ENCODE measurements at regions not wholly inside any gene's neighbourhood (a gene's known extent, or its start where the extent isn't known, plus 50 kb on each side); places are given as distances from the start of the nearest gene placed in this dataset.
"Not testable (repeated sequence)": the region's sequence is repeated elsewhere in the genome, so short reads cannot be mapped to it uniquely, and the experiment has no call there.

- DNase-seq = no peak
Observed at GRCh38 chr13:80022146-80022545, 318.8 kb downstream of the SPRY2 start.

- DNase-seq = no peak
Observed at GRCh38 chr13:80012251-80012650, 328.7 kb downstream of the SPRY2 start.

GRCh38 chr13:80011448-80012212 lies 329.3 kb downstream of the SPRY2 start:
- DNase-seq = no peak

GRCh38 chr13:80010846-80011245 lies 330.1 kb downstream of the SPRY2 start:
- DNase-seq = no peak

GRCh38 chr13:80010286-80010831 lies 330.6 kb downstream of the SPRY2 start:
- DNase-seq = peak; percentile 10

GRCh38 chr13:80009760-80010159 lies 331.2 kb downstream of the SPRY2 start:
- no peak for DNase-seq

GRCh38 chr13:80006940-80007339 lies 334.0 kb downstream of the SPRY2 start:
- DNase-seq = no peak

- DNase-seq = no peak
Observed at GRCh38 chr13:80001510-80001842, 339.4 kb downstream of the SPRY2 start.

GRCh38 chr13:80000684-80001509 lies 340.0 kb downstream of the SPRY2 start:
- DNase-seq = no peak

- DNase-seq = no peak
Observed at GRCh38 chr13:79999601-80000000, 341.3 kb downstream of the SPRY2 start.

- no peak for DNase-seq
Observed at GRCh38 chr13:79998381-79998880, 342.5 kb downstream of the SPRY2 start.

- no peak for DNase-seq
Observed at GRCh38 chr13:79997244-79997643, 343.7 kb downstream of the SPRY2 start.

- no peak for DNase-seq
Observed at GRCh38 chr13:79995334-79995733, 345.6 kb downstream of the SPRY2 start.

GRCh38 chr13:79992111-79992510 lies 348.8 kb downstream of the SPRY2 start:
- DNase-seq = no peak

- DNase-seq = no peak
Observed at GRCh38 chr13:79990048-79990447, 350.9 kb downstream of the SPRY2 start.

GRCh38 chr13:79989217-79989661 lies 351.7 kb downstream of the SPRY2 start:
- DNase-seq = no peak

- DNase-seq = no peak
Observed at GRCh38 chr13:79988573-79988972, 352.4 kb downstream of the SPRY2 start.

- no peak for DNase-seq
Observed at GRCh38 chr13:79987761-79988160, 353.2 kb downstream of the SPRY2 start.

- no peak for DNase-seq
Observed at GRCh38 chr13:79987323-79987722, 353.6 kb downstream of the SPRY2 start.

GRCh38 chr13:79986890-79987289 lies 354.0 kb downstream of the SPRY2 start:
- no peak for DNase-seq

GRCh38 chr13:79974935-79975650 lies 365.8 kb downstream of the SPRY2 start:
- DNase-seq = not testable (repeated sequence)

GRCh38 chr13:79973533-79973963 lies 367.4 kb downstream of the SPRY2 start:
- no peak for DNase-seq

- DNase-seq = no peak
Observed at GRCh38 chr13:79972066-79972569, 368.8 kb downstream of the SPRY2 start.

Data from NCI-H1092 (cell line).